Astrocyte of the cerebellum (primary cell): ENCODE measurements at regions not wholly inside any gene's neighbourhood (a gene's known extent, or its start where the extent isn't known, plus 50 kb on each side); places are given as distances from the start of the nearest gene placed in this dataset.
"Not testable (repeated sequence)": the region's sequence is repeated elsewhere in the genome, so short reads cannot be mapped to it uniquely, and the experiment has no call there.

Experiments
- DNase-seq: peaks from one replicate; pipeline ENCODE4 v3.0.0-alpha.2; 2011; ENCODE audit warnings: low read depth
- H3K4me3 ChIP-seq: 2 replicates; pipeline ENCODE4 v1.5.1; 2011; ENCODE audit warnings: mild to moderate bottlenecking, low read depth, low read length, moderate library complexity
- CTCF ChIP-seq: IDR thresholded peaks from 2 replicates; pipeline ENCODE4 v1.5.1; 2012; ENCODE audit warnings: low read length, low read depth, moderate library complexity, mild to moderate bottlenecking; ENCODE audit errors: missing control alignments
- in situ Hi-C: cut with HindIII; loops from 2 replicates; pipeline ENCODE4 v1.10.0; 2017; ENCODE audit warnings: low sequenced_read_pairs

- TF ChIP-seq CTCF: no peak
- no peak overlapping the region for H3K4me3 ChIP-seq
- in situ Hi-C loops: no loop called here
- no peak for DNase-seq
These were observed 235.2 kb downstream of the TMEM26 start for GRCh38 chr10:61217851-61218565.

- in situ Hi-C loops: no loop called here
- DNase-seq: no peak
- H3K4me3 ChIP-seq: no peak overlapping the region
- TF ChIP-seq CTCF: no peak
These were observed 237.9 kb downstream of the TMEM26 start for GRCh38 chr10:61215246-61215645.

- no peak overlapping the region for H3K4me3 ChIP-seq
- in situ Hi-C loops: no loop called here
- DNase-seq: no peak
- no peak for TF ChIP-seq CTCF
These were observed 241.7 kb downstream of the TMEM26 start for GRCh38 chr10:61211468-61211867.

GRCh38 chr10:61197057-61197456 is 253.1 kb upstream of the RHOBTB1 start:
- H3K4me3 ChIP-seq: no peak overlapping the region
- no peak for DNase-seq
- in situ Hi-C loops: no loop called here
- TF ChIP-seq CTCF: no peak

- TF ChIP-seq CTCF: no peak
- DNase-seq: no peak
- H3K4me3 ChIP-seq: no peak overlapping the region
- in situ Hi-C loops: no loop called here
These were observed 251.2 kb upstream of the RHOBTB1 start for GRCh38 chr10:61195211-61195610.

- in situ Hi-C loops, H3K4me3 ChIP-seq: not testable (repeated sequence)
These were observed 248.6 kb upstream of the RHOBTB1 start for GRCh38 chr10:61192589-61192988.

GRCh38 chr10:61192042-61192441 is 248.1 kb upstream of the RHOBTB1 start:
- DNase-seq: no peak
- TF ChIP-seq CTCF: no peak
- in situ Hi-C loops: no loop called here
- no peak overlapping the region for H3K4me3 ChIP-seq

More at GRCh38 chr10:61192589-61192988, 248.6 kb upstream of the RHOBTB1 start:
- DNase-seq: not testable (repeated sequence)
